NCI-H2081 (cell line): ENCODE measurements at regions not wholly inside any gene's neighbourhood (a gene's known extent, or its start where the extent isn't known, plus 50 kb on each side); places are given as distances from the start of the nearest gene placed in this dataset.

Experiments
- DNase-seq, 2 experiments: peaks; one replicate each; lab custom pipeline; 2025; lab: John Stamatoyannopoulos, UW

- no peak for DNase-seq
Measured at GRCh38 chr11:106457727-106458126, 380.3 kb downstream of the AASDHPPT start.

- DNase-seq: no peak
Measured at GRCh38 chr11:106459135-106459534, 381.7 kb downstream of the AASDHPPT start.

GRCh38 chr11:106461148-106461691 lies 383.8 kb downstream of the AASDHPPT start:
- no peak for DNase-seq

GRCh38 chr11:106461839-106462545 lies 384.5 kb downstream of the AASDHPPT start:
- no peak for DNase-seq

- no peak for DNase-seq
Measured at GRCh38 chr11:106463154-106463553, 385.7 kb downstream of the AASDHPPT start.

GRCh38 chr11:106463796-106464201 lies 386.3 kb downstream of the AASDHPPT start:
- no peak for DNase-seq

DNA sequence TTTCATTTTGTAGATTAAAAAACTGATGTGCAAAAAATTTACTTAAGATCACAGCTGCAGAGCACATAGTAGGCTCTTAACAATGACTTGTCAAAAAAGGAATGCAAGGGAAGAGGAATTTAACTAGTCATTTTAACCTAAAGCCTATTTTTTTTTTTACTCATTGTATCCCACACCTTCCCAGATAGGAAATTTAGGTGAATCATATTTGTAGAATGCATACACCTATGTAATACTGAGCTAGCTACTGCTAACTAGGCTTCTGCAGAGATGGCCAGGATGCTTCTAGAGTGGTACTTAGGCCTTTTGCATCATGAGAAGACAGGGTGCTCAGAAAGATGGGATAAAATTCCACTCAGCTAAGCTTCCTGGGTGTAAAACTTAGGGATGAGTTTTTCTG lies 387.3 kb downstream of the AASDHPPT start:
- DNase-seq: no peak

DNA sequence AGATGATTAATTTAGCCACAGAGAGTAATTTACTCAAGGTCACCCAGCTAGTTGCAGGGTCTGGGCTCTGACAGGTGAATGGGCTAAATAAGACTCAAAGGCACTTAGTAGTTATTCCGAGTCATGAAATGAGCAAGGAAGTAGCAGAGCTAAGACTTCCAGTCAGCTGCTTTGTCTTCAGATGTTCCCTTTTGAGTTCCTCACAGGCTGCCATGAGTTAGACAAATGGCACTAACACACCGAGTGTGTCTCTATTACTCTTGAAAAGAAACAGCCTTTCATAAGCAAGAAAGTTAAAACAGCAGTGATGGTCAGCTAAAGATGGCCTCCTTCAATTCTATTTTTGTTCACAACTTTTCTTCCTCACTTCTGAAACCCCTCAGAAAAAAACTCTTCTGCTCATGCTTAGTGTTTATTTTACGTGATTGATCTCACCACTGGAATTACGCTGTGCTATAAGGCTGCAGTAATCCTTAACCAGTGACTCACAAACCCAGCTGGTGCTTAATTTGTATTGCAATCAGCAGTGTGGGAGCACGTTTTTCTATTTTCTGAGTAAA lies 389.1 kb downstream of the AASDHPPT start:
- no peak for DNase-seq

DNA sequence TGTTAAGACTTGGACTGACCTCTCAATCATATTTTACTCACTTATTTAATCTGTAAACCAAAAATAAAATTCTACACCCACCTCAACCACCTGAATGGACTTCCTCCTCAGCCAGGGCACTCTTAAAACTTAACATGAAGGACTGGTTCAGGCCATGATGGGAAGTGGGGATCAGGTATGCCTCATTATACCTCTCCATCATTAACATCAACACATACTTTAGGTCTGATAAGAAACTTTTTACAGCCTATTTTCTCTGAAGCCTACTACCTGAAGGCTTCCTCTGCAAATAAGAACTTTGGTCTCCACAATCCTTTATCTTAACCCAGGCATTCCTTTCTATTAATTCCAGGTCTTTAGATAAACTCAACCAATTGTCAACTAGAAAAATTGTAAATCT lies 390.0 kb downstream of the AASDHPPT start:
- no peak for DNase-seq

DNA sequence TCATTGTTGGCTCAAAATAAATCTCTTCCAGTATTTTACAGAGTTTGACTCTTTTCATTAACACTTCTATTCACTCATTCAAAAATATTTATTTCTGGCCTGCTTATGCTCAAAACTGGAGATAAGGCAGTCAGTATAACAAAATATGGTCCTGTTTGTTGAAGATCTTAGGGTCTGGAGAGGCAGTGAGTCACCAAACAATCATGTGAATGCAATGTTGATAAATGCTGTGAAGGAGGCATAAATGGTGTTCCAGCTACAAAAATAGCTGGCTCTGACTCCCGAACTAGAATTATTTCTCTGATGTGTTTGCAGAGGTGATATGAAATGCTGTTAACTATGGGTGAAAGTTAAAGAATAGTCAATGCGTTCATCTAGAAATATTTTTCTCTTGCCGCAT lies 390.6 kb downstream of the AASDHPPT start:
- no peak for DNase-seq

DNA sequence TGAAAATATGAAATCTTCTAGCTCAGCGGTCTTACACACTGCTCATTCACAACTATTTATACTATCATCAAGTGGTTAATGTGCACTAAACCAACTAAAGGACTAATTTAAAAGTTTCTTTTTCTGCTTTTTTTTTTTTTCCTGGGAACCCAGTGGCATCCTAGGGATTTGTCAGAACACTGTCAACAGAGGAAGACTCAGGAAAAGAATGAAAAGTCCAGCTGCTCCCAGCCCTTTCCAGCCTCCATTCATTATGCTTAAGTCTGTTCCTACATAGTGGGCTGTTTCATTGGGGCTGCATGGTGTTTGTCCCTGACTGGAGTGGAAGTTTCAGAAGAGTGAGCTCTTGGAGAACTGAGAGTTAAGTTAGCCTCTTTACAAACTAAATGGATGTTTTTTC lies 391.1 kb downstream of the AASDHPPT start:
- no peak for DNase-seq

DNA sequence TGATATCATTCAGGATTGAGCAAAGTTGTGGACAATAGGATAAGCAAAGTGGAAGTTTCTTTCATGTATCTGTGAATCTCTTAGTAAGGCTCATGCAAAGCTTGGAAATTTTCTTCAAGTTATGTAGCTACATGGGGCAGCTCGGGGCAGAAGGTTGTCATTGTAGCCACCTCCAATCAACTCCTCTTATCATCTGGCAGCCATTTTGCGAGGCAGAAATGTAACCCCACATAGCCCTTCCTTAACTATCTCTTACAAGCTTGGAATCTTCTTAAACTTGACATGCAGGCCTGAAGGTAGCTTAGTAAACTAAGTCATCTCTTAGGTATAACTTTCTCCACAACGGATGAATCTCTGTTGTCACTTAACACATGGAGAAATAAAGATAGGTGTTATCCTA lies 392.8 kb downstream of the AASDHPPT start:
- DNase-seq: no peak

DNA sequence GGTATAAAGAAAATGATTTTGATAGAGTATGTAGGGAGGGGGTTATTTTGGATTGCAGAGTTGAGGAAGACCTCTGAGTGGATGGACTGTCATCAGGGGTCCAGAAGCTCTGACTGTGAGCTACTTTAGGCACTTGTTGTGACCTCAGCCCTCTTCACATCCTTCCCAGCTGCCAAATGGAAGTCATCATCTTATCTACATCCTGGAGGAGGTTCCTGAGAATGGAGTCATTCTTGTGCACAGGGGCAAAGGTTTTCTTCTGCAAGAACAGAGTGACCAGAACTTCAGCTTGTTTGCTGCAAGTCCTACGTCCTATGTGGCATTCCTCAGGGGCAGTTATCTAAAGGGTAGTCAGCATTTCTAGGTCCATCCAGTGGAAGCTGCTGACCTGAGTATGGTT lies 393.8 kb downstream of the AASDHPPT start:
- DNase-seq: no peak

DNA sequence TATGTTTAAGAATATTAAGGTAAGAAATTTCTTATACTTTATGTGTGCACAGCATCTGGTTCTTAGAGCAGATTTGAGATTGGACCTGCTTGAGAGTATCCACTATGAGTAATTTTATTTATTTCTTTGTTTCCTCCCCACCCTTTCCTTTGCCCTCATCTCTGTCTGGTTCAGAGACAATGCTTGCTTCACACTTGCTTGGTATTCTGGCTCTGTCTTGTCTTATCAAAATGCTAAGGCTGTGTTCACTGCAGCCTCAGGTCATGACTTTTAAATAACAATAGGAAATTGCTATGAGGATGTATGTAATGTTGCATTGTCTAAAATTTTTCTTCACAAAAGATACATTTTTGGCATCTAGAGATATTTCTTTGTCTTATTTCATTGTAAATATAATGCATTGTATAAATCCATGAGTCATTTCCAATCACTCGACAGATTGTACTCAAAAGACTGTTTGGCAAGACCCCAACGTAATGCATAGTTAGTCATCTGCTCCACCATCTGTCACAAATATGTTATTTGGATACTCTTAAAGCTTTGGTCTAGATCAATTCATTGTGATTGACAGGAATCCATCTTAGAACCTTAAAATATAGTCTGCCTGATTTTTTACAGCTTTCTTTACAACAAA lies 395.7 kb downstream of the AASDHPPT start:
- DNase-seq: no peak

GRCh38 chr11:106474274-106474673 lies 396.8 kb downstream of the AASDHPPT start:
- DNase-seq: no peak

- no peak for DNase-seq
Measured at GRCh38 chr11:106475181-106475580, 397.7 kb downstream of the AASDHPPT start.

GRCh38 chr11:106477776-106478175 lies 400.3 kb downstream of the AASDHPPT start:
- no peak for DNase-seq

- DNase-seq: no peak
Measured at GRCh38 chr11:106479646-106480045, 402.2 kb downstream of the AASDHPPT start.

DNA sequence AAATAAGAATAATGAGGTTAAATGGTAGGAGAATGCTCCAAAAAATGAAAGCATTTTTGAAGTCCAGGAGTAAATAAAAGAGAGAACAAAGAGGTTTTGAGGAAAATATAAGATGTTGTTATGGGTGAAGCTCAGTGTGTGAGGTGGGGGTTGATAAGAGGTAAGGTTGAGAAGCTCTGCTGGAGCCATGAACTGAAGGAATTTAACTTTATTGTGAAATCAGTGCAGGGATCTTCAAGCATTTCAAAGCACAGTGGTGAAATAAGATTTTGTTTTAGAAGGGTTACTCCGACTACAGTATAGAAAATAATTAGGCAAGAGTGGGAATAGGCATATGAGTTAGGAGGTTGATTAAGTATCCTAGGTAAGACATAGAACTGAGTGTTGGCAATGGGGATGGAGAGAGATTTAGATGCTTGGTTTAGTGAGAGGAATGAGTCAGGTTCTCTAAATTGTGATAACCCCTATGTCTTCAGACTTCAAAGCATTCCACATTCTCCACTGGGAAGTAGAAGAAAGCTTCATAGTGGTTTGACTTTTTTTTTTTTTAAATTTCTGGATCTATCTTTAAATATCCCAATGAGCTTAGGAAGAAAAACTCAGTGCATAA lies 403.2 kb downstream of the AASDHPPT start:
- no peak for DNase-seq

DNA sequence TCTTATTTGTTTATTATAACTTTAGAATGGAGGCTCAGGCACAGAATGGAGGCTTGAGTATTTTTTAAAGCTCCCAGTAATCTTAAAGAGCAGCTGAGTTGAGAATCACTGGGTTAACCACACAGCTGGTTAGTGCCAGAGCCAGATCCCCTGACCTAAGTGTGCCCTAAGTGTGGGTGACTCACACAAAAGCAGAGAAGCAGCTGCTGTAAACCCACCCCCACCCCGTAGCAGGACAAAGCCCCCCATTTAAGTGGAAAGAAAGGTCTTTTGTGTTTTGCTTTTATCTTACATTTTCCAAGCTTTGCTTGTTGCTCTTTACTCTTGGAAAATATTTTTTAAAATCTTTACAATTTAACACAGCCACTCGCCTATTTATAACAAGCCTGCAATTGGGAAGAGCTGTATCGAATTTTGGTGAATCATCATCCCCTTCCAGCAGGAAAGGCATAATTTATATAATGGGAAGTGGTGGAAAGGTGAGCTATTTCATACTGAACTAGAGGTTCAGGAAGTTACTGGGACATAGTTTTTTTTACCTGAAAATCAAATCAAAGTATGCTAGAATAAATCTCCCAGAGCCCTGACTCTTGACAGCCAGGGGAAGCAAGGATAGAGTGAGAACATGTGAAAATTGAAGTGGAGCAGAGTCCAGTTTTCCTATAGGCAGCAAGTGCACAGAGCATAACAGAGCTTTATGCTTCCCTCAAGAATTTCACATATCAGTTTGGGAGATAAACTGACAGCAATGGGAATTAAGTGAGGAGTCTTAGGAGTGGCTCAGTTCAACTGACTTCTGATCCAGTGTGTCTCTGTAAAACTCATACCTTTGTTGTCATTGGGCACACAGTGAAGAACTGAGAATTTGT lies 405.7 kb downstream of the AASDHPPT start:
- no peak for DNase-seq

- DNase-seq: no peak
Measured at GRCh38 chr11:106491751-106492150, 414.3 kb downstream of the AASDHPPT start.

GRCh38 chr11:106493751-106494150 lies 416.3 kb downstream of the AASDHPPT start:
- DNase-seq: no peak
